Upper lobe of left lung (tissue), 6 donors: ENCODE measurements at regions not wholly inside any gene's neighbourhood (a gene's known extent, or its start where the extent isn't known, plus 50 kb on each side); places are given as distances from the start of the nearest gene placed in this dataset.

ENCODE experiments used
- ATAC-seq, 2 donors: fragments of 200-7000 bp; cut with Tn5 transposase; one replicate each; pipeline ENCODE4 v1.9.1; 2022; ENCODE audit warnings: mild to moderate bottlenecking in 2 of 2, moderate library complexity in 2 of 2; ENCODE audit not compliant: low FRiP score in 2 of 2
- DNase-seq, 2 donors: peaks; one replicate each; pipeline ENCODE4 v3.0.0-alpha.2; 2019 to 2020
- H3K27ac ChIP-seq, 4 donors: fragments of 200-600 bp; sonication (generic); one replicate each; pipeline ENCODE4 v1.5.1; 2016 to 2019
- H3K27me3 ChIP-seq, 4 donors: fragments of 200-600 bp; sonication (generic); one replicate each; pipeline ENCODE4 v1.5.1; 2017 to 2019
- H3K36me3 ChIP-seq, 4 donors: fragments of 200-600 bp; sonication (generic); one replicate each; pipeline ENCODE4 v1.5.1; 2016 to 2019
- H3K4me1 ChIP-seq, 4 donors: fragments of 200-600 bp; sonication (generic); one replicate each; pipeline ENCODE4 v1.5.1; 2018 to 2019
- H3K4me3 ChIP-seq, 4 donors: fragments of 200-600 bp; sonication (generic); one replicate each; pipeline ENCODE4 v1.5.1; 2017 to 2019; ENCODE audit warnings: mild to moderate bottlenecking in 2 of 4, moderate library complexity in 1 of 4
- H3K9me3 ChIP-seq, 4 donors: fragments of 200-600 bp; sonication (generic); one replicate each; pipeline ENCODE4 v1.5.1; 2018 to 2019
- CTCF ChIP-seq, 6 experiments: fragments of 450-650 bp in 4 of 6; fragments of 200-600 bp in 2 of 6; sonication (generic) in 2 of 6; IDR thresholded peaks; one replicate each; pipeline ENCODE4 v1.5.1; 2016 to 2019; ENCODE audit warnings: antibody characterized with exemption in 6 of 6
- EP300 ChIP-seq, 4 donors: sonication (generic); formaldehyde crosslinking; IDR thresholded peaks; one replicate each; pipeline ENCODE4 v1.5.1; 2017; ENCODE audit warnings: antibody characterized with exemption in 4 of 4, control low read depth in 2 of 4
- POLR2A ChIP-seq, 4 donors: fragments of 450-650 bp; IDR thresholded peaks; one replicate each; pipeline ENCODE4 v1.5.1; 2016 to 2017; ENCODE audit warnings: antibody characterized with exemption in 4 of 4, mild to moderate bottlenecking in 2 of 4
- POLR2AphosphoS5 ChIP-seq, 2 donors: sonication (generic); formaldehyde crosslinking; IDR thresholded peaks; one replicate each; pipeline ENCODE4 v1.5.1; 2017; ENCODE audit warnings: antibody characterized with exemption in 2 of 2
- WGBS, 2 donors: methylation state at CpG; one replicate each; pipeline ENCODE4 v1.1.5; 2017 to 2018; 5-methylcytosine and 5-hydroxymethylcytosine counted together
- donor health status: DM: no; HTN: no; CAD: no; lungs with moderate emphysema.
- donor health status: DM: no; HTN: yes; CAD: no; lungs with severe emphysema.

GRCh38 chr9:135343837-135344522 lies 135.6 kb upstream of the PPP1R26 start:
- peak; percentile 48 to 91 for DNase-seq
- ATAC-seq = peak in 1 of 2 donors; percentile 54
- Histone ChIP-seq H3K36me3 (no peaks in the 10 kb centered on the region), H3K9me3 (no peaks in the 10 kb centered on the region), H3K4me1 (peaks cover 0 to 8% (median 3%) of the 10 kb centered on the region in 4 donors), H3K4me3 (no peak overlapping the region), H3K27ac (no peak overlapping the region), H3K27me3 (no peaks in the 10 kb centered on the region)
- TF ChIP-seq CTCF (IDR thresholded peaks at IDR 0.05) = peak; percentile 63 to 87 (median 76)
- TF ChIP-seq POLR2AphosphoS5 (IDR thresholded peaks at IDR 0.05) = no peak
- no peak for TF ChIP-seq EP300 (IDR thresholded peaks at IDR 0.05)
- WGBS, 2 donors = 26 to 29% methylated on average over 13 to 20 of the region's 25 CpGs

GRCh38 chr9:135344523-135344901 lies 135.1 kb upstream of the PPP1R26 start:
- Histone ChIP-seq H3K9me3 (no peaks in the 10 kb centered on the region), H3K4me1 (peaks cover 0 to 8% (median 3%) of the 10 kb centered on the region in 4 donors), H3K36me3 (no peaks in the 10 kb centered on the region), H3K4me3 (no peak overlapping the region), H3K27me3 (no peaks in the 10 kb centered on the region), H3K27ac (no peak overlapping the region)
- TF ChIP-seq CTCF (IDR thresholded peaks at IDR 0.05) (no peak), POLR2AphosphoS5 (IDR thresholded peaks at IDR 0.05) (no peak), EP300 (IDR thresholded peaks at IDR 0.05) (no peak), POLR2A (IDR thresholded peaks at IDR 0.05) (no peak)
- 70 to 87% methylated on average over 5 to 7 of the region's 7 CpGs for WGBS, 2 donors
- DNase-seq = no peak
- no peak for ATAC-seq

- ATAC-seq (no peak), DNase-seq (peak in 1 of 2 donors; percentile 43)
- no peaks in the 10 kb centered on the region for H3K27me3 ChIP-seq
- TF ChIP-seq EP300 (IDR thresholded peaks at IDR 0.05) (no peak), POLR2A (IDR thresholded peaks at IDR 0.05) (no peak), CTCF (IDR thresholded peaks at IDR 0.05) (no peak), POLR2AphosphoS5 (IDR thresholded peaks at IDR 0.05) (no peak)
- H3K36me3 ChIP-seq = no peaks in the 10 kb centered on the region
- no peak overlapping the region for H3K4me3 ChIP-seq
- H3K9me3 ChIP-seq = no peaks in the 10 kb centered on the region
- WGBS, 2 donors = 78 to 93% methylated on average over 2 to 19 of the region's 19 CpGs
- H3K27ac ChIP-seq = no peak overlapping the region
- H3K4me1 ChIP-seq = peaks cover 0 to 8% (median 3%) of the 10 kb centered on the region in 4 donors
Measured at GRCh38 chr9:135344915-135345500, 134.6 kb upstream of the PPP1R26 start.

- H3K27me3 ChIP-seq = no peaks in the 10 kb centered on the region
- no peaks in the 10 kb centered on the region for H3K36me3 ChIP-seq
- no peak overlapping the region for H3K4me3 ChIP-seq
- WGBS, 2 donors = 70 to 74% methylated on average over 12 to 23 of the region's 23 CpGs
- DNase-seq (peak in 1 of 2 donors; percentile 56), ATAC-seq (no peak)
- H3K4me1 ChIP-seq = peaks cover 0 to under 1% (median 0%) of the 10 kb centered on the region in 4 donors
- H3K27ac ChIP-seq = no peak overlapping the region
- no peak for TF ChIP-seq CTCF (IDR thresholded peaks at IDR 0.05)
- H3K9me3 ChIP-seq = no peaks in the 10 kb centered on the region
Measured at GRCh38 chr9:135345775-135346433, 133.7 kb upstream of the PPP1R26 start.
